ENCODE measurements at regions not wholly inside any gene's neighbourhood (a gene's known extent, or its start where the extent isn't known, plus 50 kb on each side); places are given as distances from the start of the nearest gene placed in this dataset.

- Histone ChIP-seq H3K27me3 (ENCODE audit: control insufficient read depth, insufficient read depth, low read length) (no peaks in the 10 kb centered on the region), H3K27ac (ENCODE audit: low read depth, low read length) (no peak overlapping the region), H3K36me3 (ENCODE audit: control insufficient read depth, insufficient read depth, low read length) (no peaks in the 10 kb centered on the region), H3K4me3 (ENCODE audit: low read depth, low read length) (no peak overlapping the region), H3K4me1 (ENCODE audit: control insufficient read depth, insufficient read depth, low read length) (no peaks in the 10 kb centered on the region), H3K9ac (ENCODE audit: low read length) (no peak overlapping the region), H3K9me3 (ENCODE audit: control insufficient read depth, insufficient read depth, low read depth, low read length) (no peaks in the 10 kb centered on the region)
These were observed 67.2 kb upstream of the CD180 start for GRCh38 chr5:67263656-67264408.

- Histone ChIP-seq H3K9ac (ENCODE audit: low read length) (no peak overlapping the region), H3K27ac (ENCODE audit: low read depth, low read length) (no peak overlapping the region), H3K4me1 (ENCODE audit: control insufficient read depth, insufficient read depth, low read length) (no peaks in the 10 kb centered on the region), H3K36me3 (ENCODE audit: control insufficient read depth, insufficient read depth, low read length) (no peaks in the 10 kb centered on the region), H3K4me3 (ENCODE audit: low read depth, low read length) (no peak overlapping the region), H3K27me3 (ENCODE audit: control insufficient read depth, insufficient read depth, low read length) (no peaks in the 10 kb centered on the region), H3K9me3 (ENCODE audit: control insufficient read depth, insufficient read depth, low read depth, low read length) (no peaks in the 10 kb centered on the region)
These were observed 66.4 kb upstream of the CD180 start for GRCh38 chr5:67262956-67263355.

GRCh38 chr5:67262206-67262605 is 65.6 kb upstream of the CD180 start:
- Histone ChIP-seq H3K9me3 (ENCODE audit: control insufficient read depth, insufficient read depth, low read depth, low read length) (no peaks in the 10 kb centered on the region), H3K27me3 (ENCODE audit: control insufficient read depth, insufficient read depth, low read length) (no peaks in the 10 kb centered on the region), H3K36me3 (ENCODE audit: control insufficient read depth, insufficient read depth, low read length) (no peaks in the 10 kb centered on the region), H3K9ac (ENCODE audit: low read length) (no peak overlapping the region), H3K4me3 (ENCODE audit: low read depth, low read length) (no peak overlapping the region), H3K27ac (ENCODE audit: low read depth, low read length) (no peak overlapping the region), H3K4me1 (ENCODE audit: control insufficient read depth, insufficient read depth, low read length) (no peaks in the 10 kb centered on the region)

DNA sequence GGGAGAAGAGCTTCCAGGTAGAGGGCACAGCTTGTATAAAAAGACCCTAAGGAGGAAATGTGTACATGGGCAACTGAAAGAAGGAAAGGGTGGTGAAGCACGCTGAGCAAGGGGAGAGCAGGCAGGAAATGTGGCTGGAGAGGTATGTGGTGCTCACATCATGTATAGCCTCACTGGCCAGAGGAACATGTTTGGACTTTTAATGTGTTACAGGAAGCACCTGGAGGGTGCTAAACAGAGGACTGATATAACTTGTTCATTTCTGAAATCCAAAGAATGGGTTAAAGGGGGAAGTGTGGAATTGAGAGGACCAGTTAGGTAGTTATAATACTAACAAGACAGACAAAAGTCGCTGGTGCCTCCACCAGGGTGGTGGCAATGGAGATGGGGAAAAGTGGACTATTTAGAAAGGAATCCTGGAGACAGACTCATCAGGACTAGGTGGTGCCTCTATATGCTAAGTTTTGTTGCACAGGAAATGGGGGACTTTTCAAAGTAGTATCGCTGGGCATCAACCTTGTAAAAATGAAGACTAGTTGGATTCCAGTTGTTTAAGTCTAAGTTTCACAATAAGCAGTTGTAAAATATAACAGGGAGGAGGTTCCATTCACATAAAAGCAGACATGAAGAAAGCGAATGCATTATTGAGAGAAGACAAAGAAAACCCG is 63.1 kb upstream of the CD180 start:
- Histone ChIP-seq H3K4me1 (ENCODE audit: control insufficient read depth, insufficient read depth, low read length) (no peaks in the 10 kb centered on the region), H3K27me3 (ENCODE audit: control insufficient read depth, insufficient read depth, low read length) (no peaks in the 10 kb centered on the region), H3K9ac (ENCODE audit: low read length) (no peak overlapping the region), H3K4me3 (ENCODE audit: low read depth, low read length) (no peak overlapping the region), H3K36me3 (ENCODE audit: control insufficient read depth, insufficient read depth, low read length) (no peaks in the 10 kb centered on the region), H3K9me3 (ENCODE audit: control insufficient read depth, insufficient read depth, low read depth, low read length) (no peaks in the 10 kb centered on the region), H3K27ac (ENCODE audit: low read depth, low read length) (no peak overlapping the region)

- no peak overlapping the region for H3K9ac ChIP-seq (ENCODE audit: low read length)
- 0 out of 2 replicates have a peak, but pooled peaks cover 2% of the 10 kb centered on the region for H3K9me3 ChIP-seq (ENCODE audit: control insufficient read depth, insufficient read depth, low read depth, low read length)
- H3K36me3 ChIP-seq (ENCODE audit: control insufficient read depth, insufficient read depth, low read length): no peaks in the 10 kb centered on the region
- H3K27ac ChIP-seq (ENCODE audit: low read depth, low read length): no peak overlapping the region
- H3K4me3 ChIP-seq (ENCODE audit: low read depth, low read length): no peak overlapping the region
- no peaks in the 10 kb centered on the region for H3K27me3 ChIP-seq (ENCODE audit: control insufficient read depth, insufficient read depth, low read length)
- H3K4me1 ChIP-seq (ENCODE audit: control insufficient read depth, insufficient read depth, low read length): no peaks in the 10 kb centered on the region
These were observed 60.9 kb upstream of the CD180 start for GRCh38 chr5:67257500-67257899.

DNA sequence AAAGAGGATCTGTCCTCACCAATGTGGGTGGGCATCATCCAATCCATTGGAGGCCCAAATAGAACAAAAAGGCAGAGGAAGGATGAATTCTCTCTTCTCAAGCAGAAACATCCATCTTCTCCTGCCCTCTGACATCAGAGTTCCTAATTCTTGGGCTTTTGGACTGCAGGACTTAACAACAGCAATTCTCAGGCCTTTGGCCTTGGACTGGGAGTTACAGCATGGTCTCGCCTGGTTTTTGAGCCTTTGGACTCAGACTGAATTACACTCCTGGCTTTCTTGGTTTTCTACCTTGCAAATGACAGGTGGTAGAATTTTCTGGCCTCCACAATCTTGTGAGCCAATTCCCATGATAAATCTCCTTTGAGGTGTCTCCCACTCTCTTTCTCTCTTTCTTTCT is 60.5 kb upstream of the CD180 start:
- H3K4me3 ChIP-seq (ENCODE audit: low read depth, low read length): no peak overlapping the region
- no peaks in the 10 kb centered on the region for H3K4me1 ChIP-seq (ENCODE audit: control insufficient read depth, insufficient read depth, low read length)
- H3K27ac ChIP-seq (ENCODE audit: low read depth, low read length): no peak overlapping the region
- H3K36me3 ChIP-seq (ENCODE audit: control insufficient read depth, insufficient read depth, low read length): no peaks in the 10 kb centered on the region
- peaks cover 4% of the 10 kb centered on the region; the same call in 1 of the 2 replicates for H3K9me3 ChIP-seq (ENCODE audit: control insufficient read depth, insufficient read depth, low read depth, low read length)
- no peak overlapping the region for H3K9ac ChIP-seq (ENCODE audit: low read length)
- no peaks in the 10 kb centered on the region for H3K27me3 ChIP-seq (ENCODE audit: control insufficient read depth, insufficient read depth, low read length)

- H3K4me3 ChIP-seq (ENCODE audit: low read depth, low read length): no peak overlapping the region
- no peaks in the 10 kb centered on the region for H3K27me3 ChIP-seq (ENCODE audit: control insufficient read depth, insufficient read depth, low read length)
- peaks cover 4% of the 10 kb centered on the region; the same call in 1 of the 2 replicates for H3K9me3 ChIP-seq (ENCODE audit: control insufficient read depth, insufficient read depth, low read depth, low read length)
- H3K27ac ChIP-seq (ENCODE audit: low read depth, low read length): no peak overlapping the region
- H3K9ac ChIP-seq (ENCODE audit: low read length): no peak overlapping the region
- no peaks in the 10 kb centered on the region for H3K36me3 ChIP-seq (ENCODE audit: control insufficient read depth, insufficient read depth, low read length)
- H3K4me1 ChIP-seq (ENCODE audit: control insufficient read depth, insufficient read depth, low read length): no peaks in the 10 kb centered on the region
These were observed 59.3 kb upstream of the CD180 start for GRCh38 chr5:67255881-67256280.

GRCh38 chr5:67253911-67254310 is 57.3 kb upstream of the CD180 start:
- Histone ChIP-seq H3K36me3 (ENCODE audit: control insufficient read depth, insufficient read depth, low read length) (no peaks in the 10 kb centered on the region), H3K4me3 (ENCODE audit: low read depth, low read length) (no peak overlapping the region), H3K27ac (ENCODE audit: low read depth, low read length) (no peak overlapping the region), H3K27me3 (ENCODE audit: control insufficient read depth, insufficient read depth, low read length) (no peaks in the 10 kb centered on the region), H3K9me3 (ENCODE audit: control insufficient read depth, insufficient read depth, low read depth, low read length) (peaks cover 4% of the 10 kb centered on the region; the same call in 1 of the 2 replicates), H3K4me1 (ENCODE audit: control insufficient read depth, insufficient read depth, low read length) (no peaks in the 10 kb centered on the region), H3K9ac (ENCODE audit: low read length) (no peak overlapping the region)

- H3K9ac ChIP-seq (ENCODE audit: low read length): no peak overlapping the region
- no peaks in the 10 kb centered on the region for H3K27me3 ChIP-seq (ENCODE audit: control insufficient read depth, insufficient read depth, low read length)
- no peak overlapping the region for H3K4me3 ChIP-seq (ENCODE audit: low read depth, low read length)
- peaks cover 4% of the 10 kb centered on the region; the same call in 1 of the 2 replicates for H3K9me3 ChIP-seq (ENCODE audit: control insufficient read depth, insufficient read depth, low read depth, low read length)
- H3K4me1 ChIP-seq (ENCODE audit: control insufficient read depth, insufficient read depth, low read length): peaks cover 4% of the 10 kb centered on the region; the same call in 1 of the 2 replicates
- no peak overlapping the region for H3K27ac ChIP-seq (ENCODE audit: low read depth, low read length)
- H3K36me3 ChIP-seq (ENCODE audit: control insufficient read depth, insufficient read depth, low read length): no peaks in the 10 kb centered on the region
These were observed 52.9 kb upstream of the CD180 start for GRCh38 chr5:67249590-67249895.

DNA sequence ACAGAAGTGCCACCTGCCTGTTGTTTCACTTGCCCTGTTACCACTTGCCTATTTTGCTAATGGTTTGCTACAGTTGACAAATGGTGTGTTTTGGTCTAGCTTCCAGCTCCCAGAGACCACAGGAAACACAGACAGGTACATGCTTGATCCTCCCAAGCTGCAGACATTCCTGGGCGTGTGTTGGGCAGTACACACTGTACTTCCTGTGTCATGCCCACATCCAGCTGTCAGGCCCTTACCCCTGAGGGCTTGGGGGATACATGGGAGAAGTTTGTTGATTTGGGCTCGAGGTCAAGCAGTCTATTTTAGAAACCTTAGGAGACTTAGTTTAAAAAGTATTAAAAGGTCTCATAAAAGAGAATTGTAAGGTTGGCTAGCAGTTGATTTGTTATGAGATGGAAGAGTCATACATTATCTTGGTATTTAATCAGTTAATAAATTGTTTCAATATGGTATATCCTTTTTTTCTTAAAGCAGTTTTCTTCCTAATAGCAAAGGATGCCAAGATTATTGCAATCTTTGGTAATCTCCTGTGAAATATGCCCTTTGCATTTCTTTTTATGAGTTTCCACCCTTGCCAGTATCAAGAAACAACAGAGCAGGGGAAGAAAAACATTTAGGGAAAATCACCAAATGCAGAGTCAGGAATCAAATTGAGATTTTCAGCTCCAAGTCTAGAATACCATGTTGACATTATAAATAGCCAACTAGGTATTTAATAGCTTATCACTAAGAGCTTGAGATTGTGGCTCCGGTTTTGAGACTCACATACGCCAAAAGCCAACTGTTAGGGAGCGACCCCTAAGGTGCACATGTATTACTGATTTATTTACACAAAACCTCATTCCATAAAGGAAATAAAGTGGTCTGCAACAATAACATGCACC is 52.3 kb upstream of the CD180 start:
- no peak overlapping the region for H3K9ac ChIP-seq (ENCODE audit: low read length)
- H3K36me3 ChIP-seq (ENCODE audit: control insufficient read depth, insufficient read depth, low read length): no peaks in the 10 kb centered on the region
- peaks cover 4% of the 10 kb centered on the region; the same call in 1 of the 2 replicates for H3K9me3 ChIP-seq (ENCODE audit: control insufficient read depth, insufficient read depth, low read depth, low read length)
- no peak overlapping the region for H3K27ac ChIP-seq (ENCODE audit: low read depth, low read length)
- H3K4me3 ChIP-seq (ENCODE audit: low read depth, low read length): no peak overlapping the region
- peaks cover 4% of the 10 kb centered on the region; the same call in 1 of the 2 replicates for H3K4me1 ChIP-seq (ENCODE audit: control insufficient read depth, insufficient read depth, low read length)
- no peaks in the 10 kb centered on the region for H3K27me3 ChIP-seq (ENCODE audit: control insufficient read depth, insufficient read depth, low read length)

Measured in HUES6 (cell line).